MM.1S (cell line): ENCODE measurements at regions not wholly inside any gene's neighbourhood (a gene's known extent, or its start where the extent isn't known, plus 50 kb on each side); places are given as distances from the start of the nearest gene placed in this dataset.

ENCODE experiments used
- DNase-seq: peaks from one replicate; pipeline ENCODE4 v3.0.0-alpha.2; 2015
- H2AFZ ChIP-seq: fragments of 300-600 bp; sonication (generic); 2 replicates; pipeline ENCODE4 v1.6.0; 2016; ENCODE audit warnings: antibody characterized with exemption, low read length
- H3F3A ChIP-seq: fragments of 300-600 bp; sonication (generic); 2 replicates; pipeline ENCODE4 v1.6.1; 2016; ENCODE audit warnings: mild to moderate bottlenecking, antibody characterized with exemption, low read length, moderate library complexity, mixed read lengths; ENCODE audit not compliant: insufficient read depth
- H3K27ac ChIP-seq: fragments of 300-600 bp; sonication (generic); 2 replicates; pipeline ENCODE4 v1.5.1; 2016; ENCODE audit warnings: mild to moderate bottlenecking, low read length
- H3K27me3 ChIP-seq: fragments of 300-600 bp; sonication (generic); replicated peaks from 2 replicates; pipeline ENCODE4 v1.6.0; 2016; ENCODE audit warnings: low read length; ENCODE audit not compliant: insufficient read depth
- H3K36me3 ChIP-seq: fragments of 300-600 bp; sonication (generic); replicated peaks from 2 replicates; pipeline ENCODE4 v1.6.1; 2016; ENCODE audit warnings: mild to moderate bottlenecking, low read length, mixed read lengths; ENCODE audit not compliant: insufficient read depth
- H3K4me1 ChIP-seq: fragments of 300-600 bp; sonication (generic); 2 replicates; pipeline ENCODE4 v1.6.1; 2016; ENCODE audit warnings: low read length, mixed read lengths
- H3K4me2 ChIP-seq: fragments of 300-600 bp; sonication (generic); 2 replicates; pipeline ENCODE4 v1.6.0; 2016; ENCODE audit warnings: low read depth, low read length
- H3K4me3 ChIP-seq: fragments of 300-600 bp; sonication (generic); 2 replicates; pipeline ENCODE4 v1.5.1; 2016; ENCODE audit warnings: low read length, mixed read lengths
- H3K79me2 ChIP-seq: fragments of 300-600 bp; sonication (generic); 2 replicates; pipeline ENCODE4 v1.6.1; 2016; ENCODE audit warnings: mixed run types, low read length, mixed read lengths
- H3K9ac ChIP-seq: fragments of 300-600 bp; sonication (generic); 2 replicates; pipeline ENCODE4 v1.6.1; 2016; ENCODE audit warnings: low read length, mixed read lengths
- H3K9me2 ChIP-seq: fragments of 300-600 bp; sonication (generic); replicated peaks from 2 replicates; pipeline ENCODE4 v1.6.1; 2016; ENCODE audit warnings: mild to moderate bottlenecking, low read length, mixed read lengths; ENCODE audit not compliant: insufficient read depth
- H3K9me3 ChIP-seq: fragments of 300-600 bp; sonication (generic); replicated peaks from 2 replicates; pipeline ENCODE4 v1.6.1; 2016; ENCODE audit warnings: mild to moderate bottlenecking, low read length, mixed read lengths; ENCODE audit not compliant: insufficient read depth
- H4K20me1 ChIP-seq: fragments of 300-600 bp; sonication (generic); 2 replicates; pipeline ENCODE4 v1.6.1; 2016; ENCODE audit warnings: mild to moderate bottlenecking, low read length, moderate library complexity, mixed read lengths; ENCODE audit not compliant: insufficient read depth
- CTCF ChIP-seq: fragments of 300-600 bp; sonication (generic); IDR thresholded peaks from 2 replicates; pipeline ENCODE4 v1.5.1; 2016; ENCODE audit warnings: antibody characterized with exemption, low read length, mixed read lengths
- EZH2 ChIP-seq: fragments of 300-600 bp; sonication (generic); optimal IDR thresholded peaks from 2 replicates; pipeline ENCODE3; 2017; ENCODE audit warnings: low read depth, mild to moderate bottlenecking, antibody characterized with exemption, low read length, mixed read lengths
- EZH2phosphoT487 ChIP-seq: fragments of 300-600 bp; sonication (generic); IDR thresholded peaks from 2 replicates; pipeline ENCODE4 v1.6.1; 2018; ENCODE audit warnings: antibody characterized with exemption, low read length

GRCh38 chr2:156700681-156701080 lies 264.5 kb downstream of the GPD2 start:
- H3K4me2 ChIP-seq, result no peak overlapping the region
- no peak for TF ChIP-seq CTCF
- no peak for TF ChIP-seq EZH2phosphoT487
- no peak for TF ChIP-seq EZH2
- H3K36me3 ChIP-seq, result no peaks in the 10 kb centered on the region

GRCh38 chr2:156702541-156702940 lies 266.4 kb downstream of the GPD2 start:
- Histone ChIP-seq H3K9me2 (no peaks in the 10 kb centered on the region), H3K36me3 (no peaks in the 10 kb centered on the region), H2AFZ (no peak overlapping the region), H3K79me2 (no peaks in the 10 kb centered on the region), H3K4me2 (no peak overlapping the region), H3F3A (no peaks in the 10 kb centered on the region), H3K9me3 (no peaks in the 10 kb centered on the region), H4K20me1 (no peaks in the 10 kb centered on the region), H3K27me3 (no peaks in the 10 kb centered on the region), H3K4me1 (no peaks in the 10 kb centered on the region), H3K9ac (no peak overlapping the region), H3K4me3 (no peak overlapping the region), H3K27ac (no peak overlapping the region)
- no peak for DNase-seq
- TF ChIP-seq CTCF, result no peak
- TF ChIP-seq EZH2, result no peak
- TF ChIP-seq EZH2phosphoT487, result no peak

More at GRCh38 chr2:156700681-156701080, 264.5 kb downstream of the GPD2 start:
- no peak for DNase-seq
- no peaks in the 10 kb centered on the region for H3K9me3 ChIP-seq
- H2AFZ ChIP-seq, result no peak overlapping the region
- no peaks in the 10 kb centered on the region for H3K9me2 ChIP-seq
- no peak overlapping the region for H3K27ac ChIP-seq
- no peaks in the 10 kb centered on the region for H3K27me3 ChIP-seq
- no peaks in the 10 kb centered on the region for H4K20me1 ChIP-seq
- no peak overlapping the region for H3K9ac ChIP-seq
- no peak overlapping the region for H3K4me3 ChIP-seq
- H3K79me2 ChIP-seq, result no peaks in the 10 kb centered on the region
- no peaks in the 10 kb centered on the region for H3F3A ChIP-seq
- no peaks in the 10 kb centered on the region for H3K4me1 ChIP-seq

- Histone ChIP-seq H3K27me3 (no peaks in the 10 kb centered on the region), H3F3A (no peaks in the 10 kb centered on the region), H3K4me1 (no peaks in the 10 kb centered on the region), H3K9ac (no peak overlapping the region), H3K9me2 (no peaks in the 10 kb centered on the region), H3K36me3 (no peaks in the 10 kb centered on the region), H3K9me3 (no peaks in the 10 kb centered on the region), H3K27ac (no peak overlapping the region), H4K20me1 (no peaks in the 10 kb centered on the region), H2AFZ (no peak overlapping the region), H3K4me2 (no peak overlapping the region), H3K79me2 (no peaks in the 10 kb centered on the region), H3K4me3 (no peak overlapping the region)
- DNase-seq, result no peak
- TF ChIP-seq EZH2 (no peak), CTCF (no peak), EZH2phosphoT487 (no peak)
Measured at GRCh38 chr2:156703642-156704041, 267.5 kb downstream of the GPD2 start.
